Prostate gland (tissue), 2 donors: ENCODE measurements at regions not wholly inside any gene's neighbourhood (a gene's known extent, or its start where the extent isn't known, plus 50 kb on each side); places are given as distances from the start of the nearest gene placed in this dataset.

Source experiments
- DNase-seq: peaks from one replicate; pipeline ENCODE4 v3.0.0-alpha.2; 2019; ENCODE audit warnings: low spot score
- H3K27ac ChIP-seq, 2 donors: fragments of 200-600 bp; sonication (generic); 2 replicates each; pipeline ENCODE4 v1.5.1; 2017 to 2019
- H3K27me3 ChIP-seq: fragments of 200-600 bp; sonication (generic); replicated peaks from 2 replicates; pipeline ENCODE4 v1.5.1; 2019; ENCODE audit not compliant: insufficient read depth
- H3K36me3 ChIP-seq, 2 donors: fragments of 200-600 bp; sonication (generic); 1 replicate in 1 of 2; 2 replicates in 1 of 2; pipeline versions ENCODE4 v1.5.1 to v1.8.1; 2017 to 2019
- H3K4me1 ChIP-seq: fragments of 200-600 bp; sonication (generic); replicated peaks from 2 replicates; pipeline ENCODE4 v1.5.1; 2019
- H3K4me3 ChIP-seq, 2 donors: fragments of 200-600 bp; sonication (generic); 2 replicates each; pipeline ENCODE4 v1.5.1; 2017 to 2019
- H3K9me3 ChIP-seq: fragments of 200-600 bp; sonication (generic); 2 replicates; pipeline ENCODE4 v1.5.1; 2017
- POLR2A ChIP-seq: fragments of 450-650 bp; IDR thresholded peaks from one replicate; pipeline ENCODE4 v1.6.1; 2016; ENCODE audit warnings: antibody characterized with exemption, mild to moderate bottlenecking
- POLR2AphosphoS5 ChIP-seq: sonication (generic); formaldehyde crosslinking; IDR thresholded peaks from one replicate; pipeline ENCODE4 v1.6.1; 2017; ENCODE audit warnings: antibody characterized with exemption
- WGBS: methylation state at CpG from one replicate; pipeline ENCODE4 v1.1.5; 2018; 5-methylcytosine and 5-hydroxymethylcytosine counted together
- intact Hi-C: fragments of 100-400 bp; cut with DNase I; formaldehyde crosslinking; loops from one replicate; pipeline ENCODE4 v1.14.2; 2022
- TF ChIP-seq, protein P1 (sequence below), 4 experiments: fragments of 200-600 bp in 2 of 4; fragments of 450-650 bp in 2 of 4; sonication (generic) in 2 of 4; IDR thresholded peaks; 1 replicate in 3 of 4; 2 replicates in 1 of 4; pipeline ENCODE4 v1.5.1; 2016 to 2019; ENCODE audit warnings: antibody characterized with exemption in 4 of 4, mild to moderate bottlenecking in 2 of 4, moderate library complexity in 2 of 4

DNA sequence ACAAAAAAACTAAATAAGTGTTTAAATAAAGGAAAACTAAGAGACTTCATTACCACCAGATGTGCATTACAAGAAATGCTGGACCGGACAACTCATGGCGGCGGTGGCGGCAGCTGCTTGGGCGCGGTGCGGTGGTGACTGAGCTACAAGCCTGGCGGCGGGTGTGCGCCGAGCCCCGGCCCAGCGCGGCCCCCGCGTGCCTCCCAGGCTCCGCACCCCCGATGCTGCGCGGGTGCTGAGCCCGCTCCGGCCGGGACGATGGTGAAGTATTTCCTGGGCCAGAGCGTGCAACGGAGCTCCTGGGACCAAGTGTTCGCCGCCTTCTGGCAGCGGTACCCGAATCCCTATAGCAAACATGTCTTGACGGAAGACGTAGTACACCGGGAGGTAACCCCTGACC lies 52.2 kb upstream of the RCOR3 start:
- TF ChIP-seq POLR2A (no peak), POLR2AphosphoS5 (no peak)
- TF ChIP-seq, protein P1, sequence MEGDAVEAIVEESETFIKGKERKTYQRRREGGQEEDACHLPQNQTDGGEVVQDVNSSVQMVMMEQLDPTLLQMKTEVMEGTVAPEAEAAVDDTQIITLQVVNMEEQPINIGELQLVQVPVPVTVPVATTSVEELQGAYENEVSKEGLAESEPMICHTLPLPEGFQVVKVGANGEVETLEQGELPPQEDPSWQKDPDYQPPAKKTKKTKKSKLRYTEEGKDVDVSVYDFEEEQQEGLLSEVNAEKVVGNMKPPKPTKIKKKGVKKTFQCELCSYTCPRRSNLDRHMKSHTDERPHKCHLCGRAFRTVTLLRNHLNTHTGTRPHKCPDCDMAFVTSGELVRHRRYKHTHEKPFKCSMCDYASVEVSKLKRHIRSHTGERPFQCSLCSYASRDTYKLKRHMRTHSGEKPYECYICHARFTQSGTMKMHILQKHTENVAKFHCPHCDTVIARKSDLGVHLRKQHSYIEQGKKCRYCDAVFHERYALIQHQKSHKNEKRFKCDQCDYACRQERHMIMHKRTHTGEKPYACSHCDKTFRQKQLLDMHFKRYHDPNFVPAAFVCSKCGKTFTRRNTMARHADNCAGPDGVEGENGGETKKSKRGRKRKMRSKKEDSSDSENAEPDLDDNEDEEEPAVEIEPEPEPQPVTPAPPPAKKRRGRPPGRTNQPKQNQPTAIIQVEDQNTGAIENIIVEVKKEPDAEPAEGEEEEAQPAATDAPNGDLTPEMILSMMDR (IDR thresholded peaks at IDR 0.05): no peak
- no peak for DNase-seq
- Histone ChIP-seq H3K4me3 (no peak overlapping the region), H3K36me3 (no peaks in the 10 kb centered on the region), H3K9me3 (no peaks in the 10 kb centered on the region), H3K27me3 (no peaks in the 10 kb centered on the region), H3K4me1 (no peaks in the 10 kb centered on the region), H3K27ac (no peak overlapping the region)
- intact Hi-C loops: no loop called here
- WGBS: 92% methylated on average over 33 of the region's 33 CpGs

DNA sequence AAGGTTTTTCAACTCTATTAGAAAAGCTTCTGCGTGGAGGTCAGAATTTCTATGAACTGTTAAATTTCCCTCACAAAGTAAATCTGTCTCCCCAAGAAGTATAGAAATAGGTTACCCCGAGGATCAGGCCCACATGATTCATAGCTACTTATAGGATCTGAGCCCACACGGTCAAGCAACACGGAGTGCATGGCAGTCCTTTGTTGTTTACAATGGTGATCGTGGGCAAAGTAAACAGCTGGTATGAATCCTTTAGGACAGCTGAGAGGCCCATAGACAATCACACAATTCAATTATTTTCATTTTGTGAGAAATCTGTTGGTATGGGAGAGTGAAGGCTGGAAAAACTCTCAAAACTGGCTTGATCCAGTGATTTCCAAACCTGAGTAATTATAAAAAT lies 58.9 kb upstream of the RCOR3 start:
- H3K4me1 ChIP-seq: no peaks in the 10 kb centered on the region
- no peak overlapping the region for H3K27ac ChIP-seq
- no peaks in the 10 kb centered on the region for H3K9me3 ChIP-seq
- intact Hi-C loops: no loop called here
- no peak for TF ChIP-seq POLR2AphosphoS5
- TF ChIP-seq POLR2A: no peak
- TF ChIP-seq, protein P1 (IDR thresholded peaks at IDR 0.05): no peak
- H3K4me3 ChIP-seq: no peak overlapping the region
- no peaks in the 10 kb centered on the region for H3K27me3 ChIP-seq
- DNase-seq: no peak
- WGBS: 51% methylated on average over 5 of the region's 5 CpGs
- no peaks in the 10 kb centered on the region for H3K36me3 ChIP-seq

DNA sequence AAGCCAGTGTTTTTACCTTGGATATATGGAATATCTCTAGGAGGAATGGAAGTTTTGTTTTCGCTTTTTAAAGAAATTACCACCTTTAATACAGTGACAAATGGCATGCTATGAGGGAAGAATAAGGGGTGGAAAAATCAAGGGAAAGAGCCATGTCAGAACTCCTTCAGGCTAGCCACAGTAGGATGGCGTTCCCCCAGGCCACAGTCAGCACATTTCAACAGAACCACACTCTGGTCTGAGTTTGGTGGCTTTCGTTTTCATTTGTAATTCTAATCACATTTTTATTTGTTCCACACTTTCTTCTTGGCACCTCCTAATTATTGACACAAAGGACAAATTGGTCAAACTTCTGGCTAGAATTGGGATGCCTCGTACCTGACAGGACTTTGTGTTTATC lies 60.3 kb upstream of the RCOR3 start:
- H3K4me1 ChIP-seq: no peaks in the 10 kb centered on the region
- DNase-seq: no peak
- TF ChIP-seq POLR2AphosphoS5 (no peak), POLR2A (no peak)
- TF ChIP-seq, protein P1 (IDR thresholded peaks at IDR 0.05): no peak
- no peak overlapping the region for H3K4me3 ChIP-seq
- intact Hi-C loops: no loop called here
- H3K36me3 ChIP-seq: no peaks in the 10 kb centered on the region
- H3K27me3 ChIP-seq: no peaks in the 10 kb centered on the region
- H3K9me3 ChIP-seq: no peaks in the 10 kb centered on the region
- no peak overlapping the region for H3K27ac ChIP-seq
- 64% methylated on average over 4 of the region's 4 CpGs for WGBS

DNA sequence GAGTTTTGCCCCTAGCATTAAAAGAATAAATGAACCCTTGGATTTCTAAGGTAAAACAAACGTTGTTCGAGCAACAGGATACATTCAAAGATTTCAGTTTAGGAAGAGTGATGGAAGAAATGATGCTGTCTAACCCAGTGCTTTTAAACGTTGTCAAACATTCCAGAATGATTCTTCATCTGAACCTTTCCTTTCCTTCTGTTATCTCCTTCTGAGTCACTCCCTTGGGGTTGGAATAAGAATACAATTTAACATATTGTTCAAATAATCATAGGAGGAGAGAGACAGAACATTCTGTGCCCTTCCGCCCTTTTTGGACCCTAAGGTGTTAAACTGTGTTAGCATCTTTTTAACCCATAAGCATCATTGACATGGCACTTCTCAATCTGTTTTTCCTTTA lies 61.1 kb upstream of the RCOR3 start:
- Histone ChIP-seq H3K36me3 (no peaks in the 10 kb centered on the region), H3K27me3 (no peaks in the 10 kb centered on the region), H3K9me3 (no peaks in the 10 kb centered on the region), H3K4me3 (no peak overlapping the region), H3K27ac (no peak overlapping the region), H3K4me1 (no peaks in the 10 kb centered on the region)
- WGBS: 68% methylated on average over 4 of the region's 4 CpGs
- TF ChIP-seq POLR2A (no peak), POLR2AphosphoS5 (no peak)
- TF ChIP-seq, protein P1 (IDR thresholded peaks at IDR 0.05): no peak
- intact Hi-C loops: no loop called here
- no peak for DNase-seq

DNA sequence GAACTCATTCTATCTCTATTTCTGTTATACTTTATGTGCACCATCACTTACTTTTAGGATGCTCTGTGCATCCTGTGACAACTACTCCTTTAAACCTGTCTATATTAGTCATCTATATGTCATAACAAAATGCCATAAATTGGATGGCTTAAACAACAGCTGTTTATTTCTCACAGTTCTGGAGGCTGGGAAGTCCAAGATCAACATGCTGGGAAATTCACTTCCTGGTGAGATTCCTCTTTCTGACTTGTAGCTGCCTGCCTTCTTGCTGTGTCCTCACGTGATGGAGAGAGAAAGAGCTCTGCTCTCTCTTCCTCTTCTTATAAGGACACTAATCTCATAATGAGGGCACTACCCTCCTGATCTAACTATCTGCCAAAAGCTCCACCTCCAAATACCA lies 62.3 kb upstream of the RCOR3 start:
- TF ChIP-seq, protein P1 (IDR thresholded peaks at IDR 0.05): no peak
- TF ChIP-seq POLR2AphosphoS5 (no peak), POLR2A (no peak)

More for the DNA sequence above, 62.3 kb upstream of the RCOR3 start:
- intact Hi-C loops: no loop called here
- Histone ChIP-seq H3K27ac (no peak overlapping the region), H3K27me3 (no peaks in the 10 kb centered on the region), H3K9me3 (no peaks in the 10 kb centered on the region), H3K36me3 (no peaks in the 10 kb centered on the region), H3K4me1 (no peaks in the 10 kb centered on the region), H3K4me3 (no peak overlapping the region)
- DNase-seq: no peak
- 11% methylated on average over 1 of the region's 1 CpG for WGBS
